A673 (cell line): ENCODE measurements at regions not wholly inside any gene's neighbourhood (a gene's known extent, or its start where the extent isn't known, plus 50 kb on each side); places are given as distances from the start of the nearest gene placed in this dataset.
"Not testable (repeated sequence)": the region's sequence is repeated elsewhere in the genome, so short reads cannot be mapped to it uniquely, and the experiment has no call there.

ENCODE experiments used
- BruUV-seq: library from RNA; stranded (reverse); fragments of 400-500 nt; replicated peaks from 2 replicates; lab custom pipeline; 2021; lab: Mats Ljungman, UMichigan
- CTCF ChIA-PET: fragments of 300-600 bp; sonication (Branson Sonifier 250); formaldehyde crosslinking; loops from one replicate; lab custom pipeline; 2022; ENCODE audit warnings: antibody characterized with exemption; lab: Charles Lee
- POLR2A ChIA-PET: fragments of 300-600 bp; sonication (Branson Sonifier 250); formaldehyde crosslinking; loops from one replicate; lab custom pipeline; 2022; ENCODE audit warnings: antibody characterized with exemption; ENCODE audit not compliant: low non-redundant PET; lab: Charles Lee
- DNase-seq: peaks from one replicate; pipeline ENCODE4 v3.0.0-alpha.2; 2015; ENCODE audit warnings: low spot score
- H3K27ac ChIP-seq: fragments of 200-600 bp; sonication (generic); 2 replicates; pipeline ENCODE4 v1.5.1; 2016; ENCODE audit warnings: mixed run types, low read depth, mild to moderate bottlenecking, mixed read lengths, antibody characterized with exemption, low read length; ENCODE audit not compliant: poor library complexity, severe bottlenecking
- H3K27me3 ChIP-seq: fragments of 200-600 bp; sonication (generic); replicated peaks from 2 replicates; pipeline ENCODE4 v1.6.1; 2017; ENCODE audit warnings: mixed run types, low read depth, mild to moderate bottlenecking, mixed read lengths, antibody characterized with exemption, low read length; ENCODE audit not compliant: insufficient read depth, poor library complexity
- H3K36me3 ChIP-seq: fragments of 200-600 bp; sonication (generic); 2 replicates; pipeline ENCODE4 v1.6.1; 2016; ENCODE audit warnings: mixed run types, mild to moderate bottlenecking, mixed read lengths, antibody characterized with exemption, low read length; ENCODE audit not compliant: insufficient read depth, poor library complexity, severe bottlenecking
- H3K4me1 ChIP-seq: fragments of 200-600 bp; sonication (generic); 2 replicates; pipeline ENCODE4 v1.6.1; 2017; ENCODE audit warnings: mixed run types, mild to moderate bottlenecking, mixed read lengths, antibody characterized with exemption, low read length; ENCODE audit not compliant: insufficient read depth, poor library complexity, severe bottlenecking
- H3K4me3 ChIP-seq: fragments of 200-600 bp; sonication (generic); 2 replicates; pipeline ENCODE4 v1.5.1; 2016; ENCODE audit warnings: low read depth, mixed run types, mild to moderate bottlenecking, mixed read lengths, low read length; ENCODE audit not compliant: poor library complexity, severe bottlenecking
- H3K9me3 ChIP-seq: fragments of 200-600 bp; sonication (generic); 2 replicates; pipeline ENCODE4 v1.6.1; 2016; ENCODE audit warnings: mixed run types, low read depth, mild to moderate bottlenecking, mixed read lengths, antibody characterized with exemption, low read length; ENCODE audit not compliant: poor library complexity, severe bottlenecking
- EZH2 ChIP-seq: fragments of 200-600 bp; sonication (generic); IDR thresholded peaks from 2 replicates; pipeline ENCODE4 v1.6.1; 2017; ENCODE audit warnings: borderline replicate concordance, low read depth, mild to moderate bottlenecking, mixed read lengths, antibody characterized with exemption, low read length; ENCODE audit not compliant: poor library complexity, severe bottlenecking
- intact Hi-C: fragments of 100-400 bp; cut with micrococcal nuclease; formaldehyde crosslinking; loops from one replicate; pipeline ENCODE4 v1.10.0; 2022; ENCODE audit not compliant: unreplicated experiment
- TF ChIP-seq, protein P1 (sequence below): fragments of 300-800, 200-600 bp; sonication (generic); conservative IDR thresholded peaks from 2 replicates; pipeline ENCODE4 v1.5.1; 2017; ENCODE audit warnings: low read depth, mild to moderate bottlenecking, antibody characterized with exemption, low read length, moderate library complexity, mixed read lengths

DNA sequence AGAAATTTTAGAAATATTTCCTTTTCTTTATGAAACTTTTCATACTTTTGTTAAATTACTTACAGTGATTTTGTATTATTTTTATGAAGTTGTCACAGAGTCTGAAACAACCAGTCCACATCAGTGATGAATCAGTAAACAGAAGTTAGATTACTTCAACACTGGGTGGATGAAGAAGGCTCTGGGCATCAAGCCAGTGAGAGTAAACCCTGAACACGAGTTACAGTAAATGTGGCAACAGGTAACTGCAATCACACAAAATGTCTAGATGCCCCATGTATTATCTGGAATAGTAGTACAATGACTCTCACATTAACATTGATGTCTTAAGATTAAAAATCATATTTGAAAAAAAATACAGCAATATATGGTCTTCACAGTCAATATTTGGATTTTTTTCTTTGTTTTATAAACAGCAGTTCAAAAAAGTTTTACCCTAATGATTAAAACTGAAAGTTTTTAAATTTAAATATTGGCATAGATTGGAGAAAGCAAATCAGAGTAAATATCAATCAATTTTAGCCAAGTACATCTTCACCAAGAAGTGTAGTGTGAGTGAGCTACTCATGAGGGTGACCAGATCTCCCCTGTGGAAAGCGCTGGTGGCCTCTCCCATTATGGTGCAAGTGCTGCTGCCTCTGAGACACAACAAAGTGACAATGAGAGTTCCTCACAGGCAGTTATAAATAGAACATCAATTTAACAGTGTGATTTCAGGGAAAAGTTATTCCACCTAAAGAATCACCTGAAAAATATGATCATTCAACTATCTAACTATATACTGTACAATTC is 63.2 kb upstream of the UGT2B7 start:
- POLR2A ChIA-PET = no interaction called here
- Histone ChIP-seq H3K36me3 (no peaks in the 10 kb centered on the region), H3K4me3 (no peak overlapping the region), H3K27ac (no peak overlapping the region), H3K27me3 (no peaks in the 10 kb centered on the region), H3K4me1 (no peaks in the 10 kb centered on the region), H3K9me3 (no peaks in the 10 kb centered on the region)
- no TSS peak for BruUV-seq
- intact Hi-C loops = no loop called here
- no peak for TF ChIP-seq EZH2
- TF ChIP-seq, protein P1, sequence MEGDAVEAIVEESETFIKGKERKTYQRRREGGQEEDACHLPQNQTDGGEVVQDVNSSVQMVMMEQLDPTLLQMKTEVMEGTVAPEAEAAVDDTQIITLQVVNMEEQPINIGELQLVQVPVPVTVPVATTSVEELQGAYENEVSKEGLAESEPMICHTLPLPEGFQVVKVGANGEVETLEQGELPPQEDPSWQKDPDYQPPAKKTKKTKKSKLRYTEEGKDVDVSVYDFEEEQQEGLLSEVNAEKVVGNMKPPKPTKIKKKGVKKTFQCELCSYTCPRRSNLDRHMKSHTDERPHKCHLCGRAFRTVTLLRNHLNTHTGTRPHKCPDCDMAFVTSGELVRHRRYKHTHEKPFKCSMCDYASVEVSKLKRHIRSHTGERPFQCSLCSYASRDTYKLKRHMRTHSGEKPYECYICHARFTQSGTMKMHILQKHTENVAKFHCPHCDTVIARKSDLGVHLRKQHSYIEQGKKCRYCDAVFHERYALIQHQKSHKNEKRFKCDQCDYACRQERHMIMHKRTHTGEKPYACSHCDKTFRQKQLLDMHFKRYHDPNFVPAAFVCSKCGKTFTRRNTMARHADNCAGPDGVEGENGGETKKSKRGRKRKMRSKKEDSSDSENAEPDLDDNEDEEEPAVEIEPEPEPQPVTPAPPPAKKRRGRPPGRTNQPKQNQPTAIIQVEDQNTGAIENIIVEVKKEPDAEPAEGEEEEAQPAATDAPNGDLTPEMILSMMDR = no peak
- no peak for DNase-seq
- CTCF ChIA-PET = no interaction called here

- POLR2A ChIA-PET, intact Hi-C loops, BruUV-seq, H3K27ac ChIP-seq, H3K27me3 ChIP-seq, H3K4me1 ChIP-seq, H3K9me3 ChIP-seq, H3K4me3 ChIP-seq, DNase-seq, H3K36me3 ChIP-seq, CTCF ChIA-PET: not testable (repeated sequence)
Observed at GRCh38 chr4:69034315-69034740, 61.9 kb upstream of the UGT2B7 start.

- Histone ChIP-seq H3K9me3 (no peaks in the 10 kb centered on the region), H3K27ac (no peak overlapping the region), H3K4me1 (no peaks in the 10 kb centered on the region), H3K4me3 (no peak overlapping the region), H3K36me3 (no peaks in the 10 kb centered on the region), H3K27me3 (no peaks in the 10 kb centered on the region)
- TF ChIP-seq, protein P1 = no peak
- TF ChIP-seq EZH2 = no peak
- peak; percentile 25 for DNase-seq
- CTCF ChIA-PET = no interaction called here
- intact Hi-C loops = no loop called here
- POLR2A ChIA-PET = no interaction called here
- no TSS peak for BruUV-seq
Observed at GRCh38 chr4:69038582-69038981, 57.7 kb upstream of the UGT2B7 start.

- DNase-seq = no peak
- Histone ChIP-seq H3K36me3 (no peaks in the 10 kb centered on the region), H3K9me3 (no peaks in the 10 kb centered on the region), H3K27me3 (no peaks in the 10 kb centered on the region), H3K4me1 (no peaks in the 10 kb centered on the region), H3K4me3 (no peak overlapping the region), H3K27ac (no peak overlapping the region)
- TF ChIP-seq, protein P1 = no peak
- TF ChIP-seq EZH2 = no peak
- ChIA-PET POLR2A (no interaction called here), CTCF (no interaction called here)
- BruUV-seq = no TSS peak
- intact Hi-C loops = no loop called here
Observed at GRCh38 chr4:69039071-69039470, 57.2 kb upstream of the UGT2B7 start.
